GM12878 (cell line): ENCODE measurements at regions not wholly inside any gene's neighbourhood (a gene's known extent, or its start where the extent isn't known, plus 50 kb on each side); places are given as distances from the start of the nearest gene placed in this dataset.

Experiments
- ATAC-seq: fragments of 200-7000 bp; cut with Tn5 transposase; 3 replicates; pipeline ENCODE4 v1.9.1; 2020; ENCODE audit warnings: mild to moderate bottlenecking, moderate library complexity
- BruUV-seq: library from RNA; stranded (reverse); fragments of 400-500 nt; replicated peaks from 2 replicates; lab custom pipeline; 2021; lab: Mats Ljungman, UMichigan
- CTCF ChIA-PET: fragments of 300-600 bp; sonication (Branson Sonifier 250); formaldehyde crosslinking; extraction: SDS; loops from one replicate; lab custom pipeline; 2021; ENCODE audit warnings: inconsistent platforms; lab: Yijun Ruan, JAX
- POLR2A ChIA-PET: fragments of 350-600 bp; formaldehyde crosslinking; extraction: SDS; loops from one replicate; lab custom pipeline; 2021; ENCODE audit warnings: inconsistent platforms; lab: Charles Lee
- RAD21 ChIA-PET: fragments of 300-600 bp; sonication (Branson Sonifier 250); formaldehyde crosslinking; loops from one replicate; lab custom pipeline; 2023; ENCODE audit warnings: antibody characterized with exemption; ENCODE audit not compliant: unreplicated experiment; lab: Charles Lee
- SMC1A ChIA-PET: fragments of 300-600 bp; sonication (Branson Sonifier 250); formaldehyde crosslinking; loops from one replicate; lab custom pipeline; 2023; ENCODE audit not compliant: unreplicated experiment, uncharacterized antibody; lab: Charles Lee
- DNase-seq: peaks from one replicate; pipeline ENCODE4 v3.0.0-alpha.2; 2011; ENCODE audit warnings: low read depth, low spot score
- FAIRE-seq: peaks from 3 replicates; lab custom pipeline; 2011; peaks lifted over from hg19 to GRCh38; lab: Jason Lieb, UNC
- H2AFZ ChIP-seq: 2 replicates; pipeline ENCODE4 v1.6.0; 2011; ENCODE audit warnings: low read depth, low read length, control low read depth; ENCODE audit not compliant: control insufficient read depth
- H3K27ac ChIP-seq: 2 replicates; pipeline ENCODE4 v1.5.1; 2011; ENCODE audit warnings: control low read depth; ENCODE audit not compliant: control insufficient read depth, insufficient read depth
- H3K27me3 ChIP-seq, 2 experiments: replicated peaks in 1 of 2; 2 replicates each; pipeline versions ENCODE4 v1.6.0 to v1.6.1; 2011; ENCODE audit warnings: low read length in 1 of 2; ENCODE audit not compliant: control insufficient read depth in 2 of 2, insufficient read depth in 2 of 2
- H3K36me3 ChIP-seq, 2 experiments: 2 replicates each; pipeline ENCODE4 v1.5.1; 2011; ENCODE audit warnings: low read length in 1 of 2; ENCODE audit not compliant: control insufficient read depth in 2 of 2, insufficient read depth in 2 of 2
- H3K4me1 ChIP-seq: 2 replicates; pipeline ENCODE4 v1.6.1; 2011; ENCODE audit warnings: mild to moderate bottlenecking, low read length, moderate library complexity, mixed read lengths; ENCODE audit not compliant: control insufficient read depth, insufficient read depth
- H3K4me2 ChIP-seq: 2 replicates; pipeline ENCODE4 v1.6.0; 2011; ENCODE audit warnings: control low read depth; ENCODE audit not compliant: control insufficient read depth, insufficient read depth
- H3K4me3 ChIP-seq: fragments of 200-600 bp; sonication (generic); 2 replicates; pipeline ENCODE4 v1.5.1; 2016
- H3K79me2 ChIP-seq: 2 replicates; pipeline ENCODE4 v1.6.0; 2011; ENCODE audit warnings: low read length; ENCODE audit not compliant: control insufficient read depth, insufficient read depth
- H3K9ac ChIP-seq: 2 replicates; pipeline ENCODE4 v1.8.0; 2011; ENCODE audit warnings: low read length, control low read depth, mixed read lengths; ENCODE audit not compliant: control insufficient read depth, insufficient read depth
- H3K9me3 ChIP-seq: replicated peaks from 3 replicates; pipeline ENCODE4 v1.5.1; 2011; ENCODE audit warnings: mild to moderate bottlenecking, low read length; ENCODE audit not compliant: control insufficient read depth, insufficient read depth
- H4K20me1 ChIP-seq: 2 replicates; pipeline ENCODE4 v1.6.0; 2011; ENCODE audit not compliant: control insufficient read depth, insufficient read depth
- BHLHE40 ChIP-seq, 2 experiments: fragments of 450-650 bp in 1 of 2; IDR thresholded peaks; 2 replicates each; pipeline ENCODE4 v1.6.1; 2011 to 2017; ENCODE audit warnings: low read depth in 2 of 2, borderline replicate concordance in 1 of 2, improper control_type of control experiment in 1 of 2, low read length in 1 of 2, mild to moderate bottlenecking in 1 of 2
- CHD4 ChIP-seq: fragments of 200-600 bp; sonication (generic); IDR thresholded peaks from 2 replicates; pipeline ENCODE4 v1.6.1; 2016; ENCODE audit warnings: mild to moderate bottlenecking
- KDM1A ChIP-seq: fragments of 200-600 bp; sonication (generic); IDR thresholded peaks from 2 replicates; pipeline ENCODE4 v1.6.1; 2016; ENCODE audit warnings: borderline replicate concordance
- PAX5 ChIP-seq: IDR thresholded peaks from 2 replicates; pipeline ENCODE4 v1.6.1; 2011; ENCODE audit warnings: low read depth, low read length, borderline replicate concordance
- RBBP5 ChIP-seq: fragments of 200-600 bp; sonication (generic); conservative IDR thresholded peaks from 2 replicates; pipeline ENCODE4 v1.6.1; 2016
- RFX5 ChIP-seq: IDR thresholded peaks from 2 replicates; pipeline ENCODE4 v1.6.1; 2011; ENCODE audit warnings: low read depth, low read length, improper control_type of control experiment
- TAF1 ChIP-seq: IDR thresholded peaks from 2 replicates; pipeline ENCODE4 v1.6.1; 2011; ENCODE audit warnings: mild to moderate bottlenecking, low read depth, low read length, borderline replicate concordance
- TCF3 ChIP-seq: IDR thresholded peaks from 2 replicates; pipeline ENCODE4 v1.6.1; 2012; ENCODE audit warnings: low read depth, mild to moderate bottlenecking, low read length, borderline replicate concordance; ENCODE audit not compliant: insufficient read depth
- WGBS: methylation state at CpG from one replicate; pipeline ENCODE4 v1.1.6; 2016; ENCODE audit warnings: low lambda C conversion rate; ENCODE audit not compliant: insufficient replicate concordance, insufficient coverage; ENCODE audit errors: missing lambda C conversion rate; 5-methylcytosine and 5-hydroxymethylcytosine counted together
- in situ Hi-C: fragments of 300-500 bp; cut with MboI; formaldehyde crosslinking; loops from 9 replicates; pipeline ENCODE4 v1.14.3; 2018; ENCODE audit warnings: mixed read lengths
- intact Hi-C: fragments of 100-400 bp; cut with micrococcal nuclease; formaldehyde crosslinking; loops from one replicate; pipeline ENCODE4 v1.14.2; 2022; ENCODE audit not compliant: unreplicated experiment
- TF ChIP-seq, protein P1 (sequence below): IDR thresholded peaks from 2 replicates; pipeline ENCODE4 v1.6.1; 2012; ENCODE audit warnings: low read depth, low read length, improper control_type of control experiment
- TF ChIP-seq, protein P2 (sequence below): fragments of 450-650 bp; IDR thresholded peaks from 2 replicates; pipeline ENCODE4 v1.6.1; 2017; ENCODE audit warnings: mild to moderate bottlenecking, low read depth, inconsistent platforms; ENCODE audit not compliant: poor library complexity, severe bottlenecking

DNA sequence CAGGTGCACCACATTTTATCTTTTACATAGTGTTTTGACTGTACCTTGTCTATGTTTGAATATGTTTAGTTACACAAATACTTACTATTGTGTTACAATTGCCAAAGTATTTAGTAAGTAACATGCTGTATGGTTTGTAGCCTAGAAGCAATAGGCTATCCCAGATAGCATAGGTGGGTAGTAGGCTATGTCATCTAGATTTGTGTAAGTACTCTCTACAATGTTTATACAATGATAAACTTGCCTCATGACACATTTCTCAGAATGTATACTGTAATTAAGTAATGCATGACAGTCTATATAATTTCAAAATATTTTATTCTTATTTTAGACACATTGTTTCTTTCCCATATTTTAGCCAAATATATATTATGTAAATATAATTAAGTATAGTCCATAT is 836.8 kb upstream of the CDH9 start:
- BruUV-seq = no TSS peak
- no peak for DNase-seq
- H3K9me3 ChIP-seq = no peaks in the 10 kb centered on the region
- H2AFZ ChIP-seq = no peak overlapping the region
- CTCF ChIA-PET = no interaction called here
- H4K20me1 ChIP-seq = no peaks in the 10 kb centered on the region
- RAD21 ChIA-PET = no interaction called here
- intact Hi-C loops = no loop called here
- H3K79me2 ChIP-seq = no peaks in the 10 kb centered on the region
- TF ChIP-seq, protein P1, sequence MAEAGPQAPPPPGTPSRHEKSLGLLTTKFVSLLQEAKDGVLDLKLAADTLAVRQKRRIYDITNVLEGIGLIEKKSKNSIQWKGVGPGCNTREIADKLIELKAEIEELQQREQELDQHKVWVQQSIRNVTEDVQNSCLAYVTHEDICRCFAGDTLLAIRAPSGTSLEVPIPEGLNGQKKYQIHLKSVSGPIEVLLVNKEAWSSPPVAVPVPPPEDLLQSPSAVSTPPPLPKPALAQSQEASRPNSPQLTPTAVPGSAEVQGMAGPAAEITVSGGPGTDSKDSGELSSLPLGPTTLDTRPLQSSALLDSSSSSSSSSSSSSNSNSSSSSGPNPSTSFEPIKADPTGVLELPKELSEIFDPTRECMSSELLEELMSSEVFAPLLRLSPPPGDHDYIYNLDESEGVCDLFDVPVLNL = no peak
- TF ChIP-seq RFX5 = no peak
- TF ChIP-seq, protein P2, sequence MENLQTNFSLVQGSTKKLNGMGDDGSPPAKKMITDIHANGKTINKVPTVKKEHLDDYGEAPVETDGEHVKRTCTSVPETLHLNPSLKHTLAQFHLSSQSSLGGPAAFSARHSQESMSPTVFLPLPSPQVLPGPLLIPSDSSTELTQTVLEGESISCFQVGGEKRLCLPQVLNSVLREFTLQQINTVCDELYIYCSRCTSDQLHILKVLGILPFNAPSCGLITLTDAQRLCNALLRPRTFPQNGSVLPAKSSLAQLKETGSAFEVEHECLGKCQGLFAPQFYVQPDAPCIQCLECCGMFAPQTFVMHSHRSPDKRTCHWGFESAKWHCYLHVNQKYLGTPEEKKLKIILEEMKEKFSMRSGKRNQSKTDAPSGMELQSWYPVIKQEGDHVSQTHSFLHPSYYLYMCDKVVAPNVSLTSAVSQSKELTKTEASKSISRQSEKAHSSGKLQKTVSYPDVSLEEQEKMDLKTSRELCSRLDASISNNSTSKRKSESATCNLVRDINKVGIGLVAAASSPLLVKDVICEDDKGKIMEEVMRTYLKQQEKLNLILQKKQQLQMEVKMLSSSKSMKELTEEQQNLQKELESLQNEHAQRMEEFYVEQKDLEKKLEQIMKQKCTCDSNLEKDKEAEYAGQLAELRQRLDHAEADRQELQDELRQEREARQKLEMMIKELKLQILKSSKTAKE = no peak
- TF ChIP-seq, all 136 proteins: peak for 0
- no peak overlapping the region for H3K4me3 ChIP-seq
- SMC1A ChIA-PET = no interaction called here
- POLR2A ChIA-PET = no interaction called here
- H3K36me3 ChIP-seq = no peaks in the 10 kb centered on the region
- in situ Hi-C loops = no loop called here
- no peaks in the 10 kb centered on the region for H3K27me3 ChIP-seq
- no peak overlapping the region for H3K4me2 ChIP-seq
- no peak for ATAC-seq
- no peak overlapping the region for H3K9ac ChIP-seq
- no peaks in the 10 kb centered on the region for H3K4me1 ChIP-seq
- no peak overlapping the region for H3K27ac ChIP-seq
- no peak for FAIRE-seq

DNA sequence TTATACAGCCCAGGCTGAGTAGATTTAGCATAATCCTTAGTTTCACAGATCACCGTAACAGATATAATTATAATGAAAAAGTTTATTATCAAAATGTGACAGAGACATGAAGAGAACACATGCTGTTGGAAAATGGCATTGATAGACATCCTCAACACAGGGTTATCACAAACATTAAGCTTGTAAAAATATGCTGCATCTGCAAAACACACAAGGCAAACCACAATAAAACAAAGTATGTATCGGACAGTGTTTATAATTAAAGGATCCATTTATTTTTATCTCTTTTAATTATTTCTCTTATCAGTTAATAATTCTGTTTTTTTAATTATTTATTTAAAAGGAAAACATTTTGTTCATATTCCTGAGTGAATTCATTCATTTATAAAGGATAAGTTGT is 829.9 kb upstream of the CDH9 start:
- Histone ChIP-seq H3K27me3 (no peaks in the 10 kb centered on the region), H3K4me1 (no peaks in the 10 kb centered on the region), H3K36me3 (no peaks in the 10 kb centered on the region), H4K20me1 (no peaks in the 10 kb centered on the region), H3K9me3 (no peaks in the 10 kb centered on the region), H3K27ac (no peak overlapping the region), H3K9ac (no peak overlapping the region), H3K4me3 (no peak overlapping the region), H3K4me2 (no peak overlapping the region), H3K79me2 (no peaks in the 10 kb centered on the region), H2AFZ (no peak overlapping the region)
- ATAC-seq = no peak
- no peak for FAIRE-seq
- in situ Hi-C loops = no loop called here
- 56% methylated on average over 2 of the region's 2 CpGs for WGBS
- ChIA-PET RAD21 (no interaction called here), SMC1A (no interaction called here), POLR2A (no interaction called here), CTCF (no interaction called here)
- BruUV-seq = no TSS peak
- intact Hi-C loops = no loop called here
- DNase-seq = no peak
- no peak for TF ChIP-seq RBBP5
- TF ChIP-seq CHD4 = no peak
- TF ChIP-seq PAX5 = no peak
- no peak for TF ChIP-seq TCF3
- no peak for TF ChIP-seq TAF1
- TF ChIP-seq BHLHE40 (IDR thresholded peaks at IDR 0.05; ENCODE audit: borderline replicate concordance in 1 of 2, low read depth in 2 of 2, low read length in 1 of 2) = no peak
- no peak for TF ChIP-seq KDM1A
